GM18873 (cell line): ENCODE measurements at regions not wholly inside any gene's neighbourhood (a gene's known extent, or its start where the extent isn't known, plus 50 kb on each side); places are given as distances from the start of the nearest gene placed in this dataset.
"Not testable (repeated sequence)": the region's sequence is repeated elsewhere in the genome, so short reads cannot be mapped to it uniquely, and the experiment has no call there.

ENCODE experiments used
- ATAC-seq: cut with Tn5 transposase; IDR thresholded peaks from one replicate; pipeline ENCODE4 v1.9.1; 2021; ENCODE audit warnings: mild to moderate bottlenecking, moderate library complexity, moderate number of reproducible peaks; ENCODE audit not compliant: unreplicated experiment, low FRiP score

DNA sequence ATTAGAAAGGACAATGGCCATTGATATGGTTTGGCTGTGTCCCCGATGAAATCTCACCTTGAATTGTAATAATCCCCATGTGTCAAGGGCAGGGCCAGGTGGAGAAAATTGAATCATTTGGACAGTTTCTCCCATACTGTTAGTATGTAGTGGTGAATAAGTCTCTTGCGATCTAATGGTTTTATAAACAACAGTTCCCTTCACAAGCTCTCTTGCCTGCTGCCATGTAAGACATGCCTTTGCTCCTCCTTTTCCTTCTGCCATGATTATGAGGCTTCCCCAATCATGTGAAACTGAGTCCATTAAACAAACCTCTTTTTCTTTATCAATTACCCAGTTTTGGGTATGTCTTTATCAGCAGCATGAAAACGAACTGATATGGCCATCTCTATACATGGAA lies 302.7 kb downstream of the SFMBT2 start:
- ATAC-seq = no peak

- ATAC-seq = no peak
Measured at GRCh38 chr10:7107285-7107684, 303.5 kb downstream of the SFMBT2 start.

DNA sequence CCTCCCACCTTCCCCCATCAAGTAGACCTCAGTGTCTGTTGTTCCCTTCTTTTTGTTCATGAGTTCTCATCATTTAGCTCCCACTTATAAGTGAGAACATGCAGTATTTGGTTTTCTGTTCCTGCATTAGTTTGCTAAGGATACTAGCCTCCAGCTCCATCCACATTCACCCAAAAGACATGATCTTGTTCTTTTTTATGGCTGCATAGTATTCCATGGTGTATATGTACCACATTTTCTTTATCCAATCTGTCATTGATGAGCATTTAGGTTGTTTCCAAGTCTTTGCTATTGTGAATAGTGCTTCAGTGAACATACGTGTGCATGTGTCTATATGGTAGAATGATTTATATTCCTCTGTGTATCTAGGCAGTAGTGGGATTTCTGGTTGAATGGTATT lies 306.5 kb downstream of the SFMBT2 start:
- not testable (repeated sequence) for ATAC-seq

DNA sequence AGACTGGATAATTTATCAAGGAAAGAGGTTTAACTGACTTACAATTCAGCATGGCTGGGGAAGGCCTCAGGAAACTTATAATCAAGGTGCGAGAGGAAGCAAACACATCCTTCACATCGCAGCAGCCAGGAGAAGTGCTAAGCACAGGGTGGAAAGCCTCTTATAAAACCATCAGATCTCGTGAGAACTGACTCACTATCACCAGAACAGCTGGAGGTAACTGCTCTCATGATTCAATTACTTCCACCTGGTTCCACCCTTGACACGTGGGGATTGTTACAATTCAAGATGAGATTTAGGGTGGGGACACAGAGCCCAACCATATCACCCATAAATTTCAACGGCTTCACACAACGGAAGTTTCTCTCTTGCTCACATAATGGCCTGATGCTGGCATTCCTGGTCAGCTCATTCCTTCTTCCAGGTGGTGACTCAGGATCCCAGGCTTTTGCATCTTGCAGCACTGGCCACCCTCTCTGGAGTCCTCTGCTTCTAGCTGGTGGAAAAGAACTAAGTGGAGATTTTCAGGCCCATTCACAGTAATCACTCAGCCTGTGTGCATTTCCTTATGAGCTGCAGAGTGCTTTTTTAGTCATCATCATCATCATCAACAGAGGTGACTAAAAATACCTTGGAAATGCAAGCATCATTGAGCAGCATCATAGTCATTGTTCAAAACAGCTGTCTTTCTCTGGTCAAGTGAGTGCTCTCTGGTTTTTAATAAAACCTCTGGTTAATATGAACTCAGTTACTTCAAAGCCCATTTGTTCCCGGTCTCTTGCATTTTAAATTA lies 308.1 kb downstream of the SFMBT2 start:
- ATAC-seq = no peak

DNA sequence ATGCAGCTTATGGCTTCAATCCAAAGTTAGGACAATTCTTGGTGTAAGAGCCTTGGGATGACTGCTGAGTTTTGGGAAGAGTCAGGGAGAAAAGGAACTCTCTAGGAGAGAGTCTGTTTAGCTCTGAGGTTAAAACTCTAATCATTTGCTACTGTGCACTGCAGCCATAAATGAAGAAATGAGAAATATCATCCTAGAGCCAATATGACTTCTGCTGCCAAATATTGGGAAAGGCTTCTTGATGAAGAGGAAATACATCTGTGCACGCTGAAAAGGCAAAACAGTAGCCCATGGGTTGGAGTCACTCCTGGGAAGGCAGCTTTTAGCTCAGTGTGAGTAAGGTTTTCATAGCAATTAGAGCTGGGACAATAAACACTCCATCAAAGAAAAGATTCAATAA lies 308.8 kb downstream of the SFMBT2 start:
- no peak for ATAC-seq

- no peak for ATAC-seq
Measured at GRCh38 chr10:7101451-7101850, 309.4 kb downstream of the SFMBT2 start.

- no peak for ATAC-seq
Measured at GRCh38 chr10:7100032-7100702, 310.7 kb downstream of the SFMBT2 start.

DNA sequence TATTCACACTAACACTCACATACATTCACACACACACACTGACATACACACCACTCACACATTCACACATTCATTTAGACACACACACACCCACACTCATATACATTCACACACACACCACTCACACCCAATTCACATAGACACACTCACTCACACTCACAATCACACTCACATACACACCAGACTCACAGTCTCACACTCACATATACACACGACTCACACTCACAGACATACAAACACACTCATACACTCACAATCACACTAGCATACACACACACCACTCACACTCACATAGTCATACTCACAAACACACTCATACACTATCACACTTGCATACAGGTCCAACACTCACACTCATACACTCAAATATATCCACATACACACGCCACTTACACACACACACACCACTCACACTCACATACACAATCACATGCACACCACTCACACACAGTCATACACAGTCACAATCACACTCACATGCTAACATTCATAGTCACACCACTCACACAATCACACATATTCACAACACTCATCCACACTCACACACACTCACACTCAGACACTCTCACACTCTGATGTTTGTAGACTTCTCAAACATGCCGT lies 312.6 kb downstream of the SFMBT2 start:
- ATAC-seq = no peak

DNA sequence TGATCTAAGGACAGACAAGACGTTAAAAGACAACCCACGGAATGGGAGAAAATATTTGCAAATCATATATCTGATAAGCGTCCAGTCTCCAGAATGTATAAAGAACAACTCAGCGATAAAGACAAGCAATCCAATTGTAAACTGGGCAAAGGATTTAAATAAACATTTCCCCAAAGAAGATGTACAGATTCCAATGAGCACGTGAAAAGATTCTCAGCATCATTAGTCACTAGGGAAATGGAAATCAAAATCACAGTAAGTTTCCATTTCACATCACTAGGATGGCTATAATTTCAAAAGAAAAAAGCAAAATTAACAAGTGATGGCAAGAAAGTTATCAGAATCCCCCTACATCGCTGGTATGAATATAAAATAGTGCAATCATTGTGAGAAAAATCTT lies 316.1 kb downstream of the SFMBT2 start:
- no peak for ATAC-seq

- no peak for ATAC-seq
Measured at GRCh38 chr10:7093368-7093767, 317.5 kb downstream of the SFMBT2 start.

GRCh38 chr10:7092603-7093002 lies 318.2 kb downstream of the SFMBT2 start:
- no peak for ATAC-seq

- no peak for ATAC-seq
Measured at GRCh38 chr10:7090529-7090928, 320.3 kb downstream of the SFMBT2 start.

GRCh38 chr10:7085913-7086589 lies 324.8 kb downstream of the SFMBT2 start:
- no peak for ATAC-seq

DNA sequence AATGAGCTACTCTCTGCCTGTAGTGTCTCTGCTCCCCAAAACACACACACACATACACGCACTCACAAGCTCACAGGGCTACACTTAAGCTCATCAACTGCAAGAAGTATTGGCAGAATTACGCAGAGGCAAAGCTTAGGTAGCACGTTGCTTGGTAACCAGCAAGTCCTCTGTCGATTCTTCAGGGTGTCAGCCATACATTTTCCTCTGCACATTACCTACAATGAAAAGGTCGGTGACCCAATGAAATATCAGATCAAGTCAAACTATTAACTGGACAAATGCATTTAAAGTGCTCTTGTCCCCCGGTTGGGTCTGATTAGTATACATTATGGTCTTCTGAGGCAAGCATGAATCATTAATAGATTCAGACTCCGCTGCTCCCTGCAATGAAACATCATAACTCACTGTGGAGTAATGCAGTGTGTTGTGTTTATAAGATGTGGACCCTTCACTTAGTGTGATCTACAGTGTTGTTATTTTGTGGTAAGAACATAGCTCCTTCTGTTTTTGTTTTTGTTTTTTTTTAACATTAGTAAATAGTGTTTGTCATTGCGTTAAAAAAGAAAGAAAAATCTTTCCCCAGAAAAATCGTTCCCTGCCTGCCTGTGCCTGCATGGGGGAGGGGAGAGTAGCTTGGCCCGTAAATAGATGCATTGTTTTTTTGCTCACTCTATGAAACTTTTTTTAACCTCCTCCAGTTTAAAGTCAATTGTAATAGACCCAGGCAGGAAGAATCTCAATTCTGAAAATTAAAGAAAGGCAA lies 325.5 kb downstream of the SFMBT2 start:
- ATAC-seq = no peak

- no peak for ATAC-seq
Measured at GRCh38 chr10:7084280-7085005, 326.4 kb downstream of the SFMBT2 start.

DNA sequence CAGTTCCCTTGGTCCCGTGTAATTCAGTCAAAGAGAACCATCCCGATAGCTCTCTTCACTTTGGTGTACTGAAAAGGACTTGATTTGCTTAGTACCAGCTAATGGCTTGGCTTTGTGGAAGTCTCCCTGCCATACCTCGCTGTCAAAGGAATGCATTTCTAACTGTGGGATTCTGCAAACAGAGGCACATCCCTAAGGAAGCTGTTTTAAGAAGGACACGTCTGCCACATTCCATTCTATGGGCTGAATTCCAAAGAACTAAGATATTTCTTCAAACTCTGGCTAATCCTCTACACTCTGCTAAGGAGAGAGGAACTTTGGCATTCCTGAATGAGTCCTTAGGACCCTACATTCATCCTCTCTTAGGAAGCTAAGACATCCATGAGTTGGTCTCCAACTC lies 327.9 kb downstream of the SFMBT2 start:
- no peak for ATAC-seq

GRCh38 chr10:7077880-7078279 lies 333.0 kb downstream of the SFMBT2 start:
- ATAC-seq = no peak

- ATAC-seq = no peak
Measured at GRCh38 chr10:7075851-7076250, 335.0 kb downstream of the SFMBT2 start.

DNA sequence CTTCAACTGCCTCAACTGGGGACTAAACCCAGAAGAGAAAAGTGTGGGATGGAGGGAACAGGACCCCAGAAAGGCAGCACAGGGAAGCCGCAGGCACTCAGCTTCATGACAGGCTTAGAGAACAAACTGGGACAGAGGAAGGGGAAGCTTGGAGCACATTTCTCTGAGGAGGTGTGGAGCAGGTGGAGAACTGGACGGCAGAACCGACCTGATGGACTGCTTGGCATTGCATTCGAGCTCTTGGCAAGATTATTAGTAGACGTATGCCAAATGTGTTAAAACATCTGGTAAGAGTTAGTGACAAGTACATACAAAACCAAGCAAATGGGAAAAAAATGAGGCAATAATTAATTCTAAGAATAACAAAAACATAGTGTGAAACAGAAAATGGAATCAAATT lies 335.7 kb downstream of the SFMBT2 start:
- no peak for ATAC-seq

- no peak for ATAC-seq
Measured at GRCh38 chr10:7071421-7071820, 339.4 kb downstream of the SFMBT2 start.
